Adipocyte (in vitro differentiated cells): ENCODE measurements at regions not wholly inside any gene's neighbourhood (a gene's known extent, or its start where the extent isn't known, plus 50 kb on each side); places are given as distances from the start of the nearest gene placed in this dataset.
A peak's percentile ranks its signal among the peaks of the same experiment; 100 is the strongest.

Experiments
- DNase-seq: peaks from one replicate; pipeline ENCODE4 v3.0.0-alpha.2; 2015; ENCODE audit warnings: low read depth
- H3K27me3 ChIP-seq: replicated peaks from 2 replicates; pipeline ENCODE4 v1.7.0; 2013; ENCODE audit warnings: mild to moderate bottlenecking, low read length, moderate library complexity; ENCODE audit not compliant: control insufficient read depth, insufficient read depth
- H3K36me3 ChIP-seq: 2 replicates; pipeline ENCODE4 v1.7.0; 2013; ENCODE audit warnings: low read length, mild to moderate bottlenecking, moderate library complexity; ENCODE audit not compliant: control insufficient read depth, insufficient read depth, severe bottlenecking
- H3K4me1 ChIP-seq: 2 replicates; pipeline ENCODE4 v1.7.0; 2013; ENCODE audit warnings: mild to moderate bottlenecking, low read length, moderate library complexity; ENCODE audit not compliant: control insufficient read depth, insufficient read depth
- H3K4me3 ChIP-seq: 2 replicates; pipeline ENCODE4 v1.7.0; 2013; ENCODE audit warnings: mild to moderate bottlenecking, low read length, moderate library complexity
- H3K9ac ChIP-seq: 2 replicates; pipeline ENCODE4 v1.7.0; 2013; ENCODE audit warnings: mild to moderate bottlenecking, low read length, moderate library complexity
- H3K9me3 ChIP-seq: 2 replicates; pipeline ENCODE4 v1.7.0; 2013; ENCODE audit warnings: mild to moderate bottlenecking, low read length, moderate library complexity; ENCODE audit not compliant: control insufficient read depth

- Histone ChIP-seq H3K4me3 (no peak overlapping the region), H3K4me1 (no peaks in the 10 kb centered on the region), H3K36me3 (no peaks in the 10 kb centered on the region), H3K9me3 (peaks cover 4% of the 10 kb centered on the region), H3K9ac (no peak overlapping the region), H3K27me3 (no peaks in the 10 kb centered on the region)
- DNase-seq = no peak
These were observed 715.2 kb upstream of the ZNF608 start for GRCh38 chr5:125461641-125462072.

- Histone ChIP-seq H3K4me3 (no peak overlapping the region), H3K9ac (no peak overlapping the region), H3K36me3 (no peaks in the 10 kb centered on the region), H3K27me3 (no peaks in the 10 kb centered on the region), H3K9me3 (no peaks in the 10 kb centered on the region), H3K4me1 (no peaks in the 10 kb centered on the region)
- no peak for DNase-seq
These were observed 717.1 kb upstream of the ZNF608 start for GRCh38 chr5:125463466-125464092.

- H3K36me3 ChIP-seq = no peaks in the 10 kb centered on the region
These were observed 718.5 kb upstream of the ZNF608 start for GRCh38 chr5:125464847-125465432.

GRCh38 chr5:125465703-125466102, 719.3 kb upstream of the ZNF608 start:
- H3K9ac ChIP-seq = no peak overlapping the region
- no peaks in the 10 kb centered on the region for H3K4me1 ChIP-seq
- no peaks in the 10 kb centered on the region for H3K36me3 ChIP-seq
- no peak overlapping the region for H3K4me3 ChIP-seq
- H3K27me3 ChIP-seq = no peaks in the 10 kb centered on the region
- DNase-seq = no peak
- no peaks in the 10 kb centered on the region for H3K9me3 ChIP-seq

More at GRCh38 chr5:125464847-125465432, 718.5 kb upstream of the ZNF608 start:
- DNase-seq = no peak
- Histone ChIP-seq H3K9ac (no peak overlapping the region), H3K4me1 (no peaks in the 10 kb centered on the region), H3K9me3 (no peaks in the 10 kb centered on the region), H3K4me3 (no peak overlapping the region), H3K27me3 (no peaks in the 10 kb centered on the region)

GRCh38 chr5:125467222-125467621, 720.8 kb upstream of the ZNF608 start:
- no peaks in the 10 kb centered on the region for H3K27me3 ChIP-seq
- no peaks in the 10 kb centered on the region for H3K36me3 ChIP-seq
- no peaks in the 10 kb centered on the region for H3K4me1 ChIP-seq
- DNase-seq = no peak
- no peaks in the 10 kb centered on the region for H3K9me3 ChIP-seq
- no peak overlapping the region for H3K4me3 ChIP-seq
- H3K9ac ChIP-seq = no peak overlapping the region

GRCh38 chr5:125470280-125470902, 724.0 kb upstream of the ZNF608 start:
- Histone ChIP-seq H3K4me1 (no peaks in the 10 kb centered on the region), H3K27me3 (no peaks in the 10 kb centered on the region), H3K9me3 (no peaks in the 10 kb centered on the region), H3K9ac (no peak overlapping the region), H3K36me3 (no peaks in the 10 kb centered on the region), H3K4me3 (no peak overlapping the region)
- DNase-seq = no peak

GRCh38 chr5:125476901-125477585, 730.6 kb upstream of the ZNF608 start:
- Histone ChIP-seq H3K4me3 (no peak overlapping the region), H3K9ac (no peak overlapping the region), H3K4me1 (no peaks in the 10 kb centered on the region), H3K27me3 (no peaks in the 10 kb centered on the region), H3K9me3 (no peaks in the 10 kb centered on the region), H3K36me3 (no peaks in the 10 kb centered on the region)
- DNase-seq = peak; percentile 27

- H3K4me3 ChIP-seq = no peak overlapping the region
- H3K36me3 ChIP-seq = no peaks in the 10 kb centered on the region
- H3K9me3 ChIP-seq = no peaks in the 10 kb centered on the region
- DNase-seq = no peak
- H3K27me3 ChIP-seq = no peaks in the 10 kb centered on the region
- no peak overlapping the region for H3K9ac ChIP-seq
- H3K4me1 ChIP-seq = no peaks in the 10 kb centered on the region
These were observed 731.1 kb upstream of the ZNF608 start for GRCh38 chr5:125477586-125477975.

- Histone ChIP-seq H3K36me3 (no peaks in the 10 kb centered on the region), H3K4me1 (no peaks in the 10 kb centered on the region), H3K9ac (no peak overlapping the region), H3K4me3 (no peak overlapping the region), H3K9me3 (no peaks in the 10 kb centered on the region), H3K27me3 (no peaks in the 10 kb centered on the region)
- DNase-seq = no peak
These were observed 732.2 kb upstream of the ZNF608 start for GRCh38 chr5:125478599-125478998.

GRCh38 chr5:125480911-125481310, 734.5 kb upstream of the ZNF608 start:
- H3K27me3 ChIP-seq = no peaks in the 10 kb centered on the region
- no peak for DNase-seq
- H3K4me1 ChIP-seq = peaks cover 20% of the 10 kb centered on the region
- H3K36me3 ChIP-seq = no peaks in the 10 kb centered on the region
- H3K9me3 ChIP-seq = no peaks in the 10 kb centered on the region
- H3K4me3 ChIP-seq = no peak overlapping the region
- no peak overlapping the region for H3K9ac ChIP-seq
